Progenitor cell of endocrine pancreas (in vitro differentiated cells): ENCODE measurements at regions not wholly inside any gene's neighbourhood (a gene's known extent, or its start where the extent isn't known, plus 50 kb on each side); places are given as distances from the start of the nearest gene placed in this dataset.
A peak's percentile ranks its signal among the peaks of the same experiment; 100 is the strongest.

Source experiments
- DNase-seq: peaks from one replicate; pipeline ENCODE4 v3.0.0; 2021; ENCODE audit warnings: low spot score; ENCODE audit not compliant: unreplicated experiment
- H3K27ac Mint-ChIP-seq: 2 replicates; pipeline ENCODE4 v1.8.0; 2021; ENCODE audit warnings: mild to moderate bottlenecking, moderate library complexity, mixed read lengths
- H3K27me3 Mint-ChIP-seq: 2 replicates; pipeline ENCODE4 v1.8.0; 2021; ENCODE audit warnings: mixed read lengths
- H3K36me3 Mint-ChIP-seq: 2 replicates; pipeline ENCODE4 v1.8.0; 2022; ENCODE audit warnings: mixed read lengths; ENCODE audit not compliant: insufficient read depth
- H3K4me1 Mint-ChIP-seq: 2 replicates; pipeline ENCODE4 v1.8.0; 2021; ENCODE audit warnings: low read depth, mixed read lengths
- H3K4me3 Mint-ChIP-seq: 2 replicates; pipeline ENCODE4 v1.8.0; 2021; ENCODE audit warnings: low read depth, mild to moderate bottlenecking, moderate library complexity, mixed read lengths
- H3K9me3 Mint-ChIP-seq: 2 replicates; pipeline ENCODE4 v1.8.0; 2021; ENCODE audit warnings: low read depth, mixed read lengths
- TF ChIP-seq, protein P1 (sequence below): fragments of 200-600 bp; sonication (generic); IDR thresholded peaks from one replicate; pipeline ENCODE4 v1.5.0; 2021; ENCODE audit warnings: antibody characterized with exemption, mild to moderate bottlenecking; ENCODE audit not compliant: unreplicated experiment

DNA sequence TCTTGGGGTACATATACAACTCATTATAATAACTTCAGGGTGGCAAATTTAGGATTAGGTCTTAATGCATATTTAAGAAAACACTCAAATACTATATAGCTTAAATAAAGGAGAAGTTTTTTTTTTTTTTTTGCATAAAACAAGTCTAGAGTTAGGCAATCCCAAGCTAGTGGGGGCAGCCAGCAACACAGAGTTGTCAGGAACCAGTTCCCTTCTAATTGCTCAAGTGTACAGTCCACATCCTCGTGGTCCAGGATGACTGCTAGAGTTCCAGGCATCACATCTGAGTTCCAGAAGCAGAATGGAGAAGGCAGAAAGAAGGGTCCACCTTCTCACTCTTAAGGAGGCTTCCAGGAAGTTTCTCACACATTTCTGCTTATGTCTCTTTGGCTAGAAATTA, 261.9 kb upstream of the PLET1 start:
- Mint-ChIP-seq H3K9me3 (no peaks in the 10 kb centered on the region), H3K4me1 (peaks cover 9% of the 10 kb centered on the region), H3K4me3 (no peak overlapping the region), H3K27me3 (peaks cover 8% of the 10 kb centered on the region), H3K36me3 (no peaks in the 10 kb centered on the region), H3K27ac (no peak overlapping the region)
- TF ChIP-seq, protein P1, sequence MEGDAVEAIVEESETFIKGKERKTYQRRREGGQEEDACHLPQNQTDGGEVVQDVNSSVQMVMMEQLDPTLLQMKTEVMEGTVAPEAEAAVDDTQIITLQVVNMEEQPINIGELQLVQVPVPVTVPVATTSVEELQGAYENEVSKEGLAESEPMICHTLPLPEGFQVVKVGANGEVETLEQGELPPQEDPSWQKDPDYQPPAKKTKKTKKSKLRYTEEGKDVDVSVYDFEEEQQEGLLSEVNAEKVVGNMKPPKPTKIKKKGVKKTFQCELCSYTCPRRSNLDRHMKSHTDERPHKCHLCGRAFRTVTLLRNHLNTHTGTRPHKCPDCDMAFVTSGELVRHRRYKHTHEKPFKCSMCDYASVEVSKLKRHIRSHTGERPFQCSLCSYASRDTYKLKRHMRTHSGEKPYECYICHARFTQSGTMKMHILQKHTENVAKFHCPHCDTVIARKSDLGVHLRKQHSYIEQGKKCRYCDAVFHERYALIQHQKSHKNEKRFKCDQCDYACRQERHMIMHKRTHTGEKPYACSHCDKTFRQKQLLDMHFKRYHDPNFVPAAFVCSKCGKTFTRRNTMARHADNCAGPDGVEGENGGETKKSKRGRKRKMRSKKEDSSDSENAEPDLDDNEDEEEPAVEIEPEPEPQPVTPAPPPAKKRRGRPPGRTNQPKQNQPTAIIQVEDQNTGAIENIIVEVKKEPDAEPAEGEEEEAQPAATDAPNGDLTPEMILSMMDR: no peak
- no peak for DNase-seq

DNA sequence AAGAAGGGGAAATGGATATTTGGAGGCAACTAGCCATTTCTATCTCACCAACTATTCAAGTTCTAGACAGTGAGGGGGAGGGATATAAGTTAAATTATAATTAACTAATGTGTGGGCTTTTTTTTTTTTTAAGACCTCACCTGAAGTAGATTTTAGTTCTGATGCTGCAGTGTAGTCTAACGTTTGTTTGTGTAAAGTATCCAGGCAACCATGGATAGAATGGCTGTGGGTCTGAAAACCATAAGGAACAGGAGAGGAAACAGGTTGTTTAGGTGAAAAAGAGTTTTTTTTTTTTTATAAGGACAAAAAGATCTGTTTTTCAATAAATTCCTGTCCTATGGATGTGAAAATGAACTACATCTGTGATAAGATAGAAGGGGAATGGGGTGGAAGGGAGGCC, 262.4 kb upstream of the PLET1 start:
- Mint-ChIP-seq H3K27me3 (peaks cover 8% of the 10 kb centered on the region), H3K4me3 (no peak overlapping the region), H3K9me3 (no peaks in the 10 kb centered on the region), H3K27ac (no peak overlapping the region), H3K4me1 (peaks cover 9% of the 10 kb centered on the region), H3K36me3 (no peaks in the 10 kb centered on the region)
- no peak for DNase-seq
- TF ChIP-seq, protein P1: no peak

DNA sequence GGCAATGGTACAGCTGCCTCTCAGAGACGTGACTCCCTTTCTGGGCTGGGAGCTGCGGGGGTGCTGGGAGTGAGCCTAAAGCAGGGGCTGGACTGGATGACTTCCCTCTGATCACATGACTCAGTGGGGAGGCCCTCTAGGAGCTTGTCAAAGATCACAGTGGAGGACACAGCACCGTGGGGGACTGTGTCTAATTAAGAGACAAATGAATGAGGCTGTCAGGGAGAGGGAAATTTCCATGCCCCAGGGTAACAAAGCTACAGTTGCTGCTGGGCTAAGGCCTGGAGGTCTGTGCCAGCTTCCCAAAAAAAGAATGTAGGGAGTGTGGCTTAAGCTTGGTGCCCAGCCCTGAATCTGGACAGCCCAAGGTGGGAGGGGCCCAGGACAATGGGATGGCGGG, 262.8 kb upstream of the PLET1 start:
- Mint-ChIP-seq H3K27me3 (peaks cover 8% of the 10 kb centered on the region), H3K36me3 (no peaks in the 10 kb centered on the region), H3K9me3 (no peaks in the 10 kb centered on the region), H3K27ac (peak overlapping the region; percentile 88), H3K4me3 (no peak overlapping the region), H3K4me1 (peaks cover 9% of the 10 kb centered on the region)
- TF ChIP-seq, protein P1: no peak
- no peak for DNase-seq

DNA sequence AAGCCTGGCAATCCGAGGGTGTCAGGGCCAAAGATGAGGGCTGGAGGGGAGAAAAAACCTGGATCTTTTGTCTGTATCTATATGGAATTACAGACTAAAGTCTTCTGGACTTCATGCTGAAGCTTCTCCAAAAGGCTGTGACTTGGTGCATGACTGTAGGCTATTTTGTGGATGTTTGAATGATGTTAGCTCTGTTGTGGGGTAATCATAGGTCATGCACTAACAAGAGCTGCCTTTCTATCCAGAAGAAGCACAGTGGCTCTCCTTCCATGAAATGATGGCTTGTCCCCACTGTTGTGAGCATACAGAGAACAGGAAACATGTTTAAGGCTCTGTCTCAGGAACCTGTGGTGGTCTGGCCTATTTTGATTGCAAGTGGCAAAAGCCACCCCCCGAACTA, 263.3 kb upstream of the PLET1 start:
- DNase-seq: no peak
- Mint-ChIP-seq H3K4me3 (no peak overlapping the region), H3K9me3 (no peaks in the 10 kb centered on the region), H3K27ac (no peak overlapping the region), H3K36me3 (no peaks in the 10 kb centered on the region), H3K4me1 (peaks cover 9% of the 10 kb centered on the region), H3K27me3 (peaks cover 8% of the 10 kb centered on the region)
- TF ChIP-seq, protein P1: no peak

DNA sequence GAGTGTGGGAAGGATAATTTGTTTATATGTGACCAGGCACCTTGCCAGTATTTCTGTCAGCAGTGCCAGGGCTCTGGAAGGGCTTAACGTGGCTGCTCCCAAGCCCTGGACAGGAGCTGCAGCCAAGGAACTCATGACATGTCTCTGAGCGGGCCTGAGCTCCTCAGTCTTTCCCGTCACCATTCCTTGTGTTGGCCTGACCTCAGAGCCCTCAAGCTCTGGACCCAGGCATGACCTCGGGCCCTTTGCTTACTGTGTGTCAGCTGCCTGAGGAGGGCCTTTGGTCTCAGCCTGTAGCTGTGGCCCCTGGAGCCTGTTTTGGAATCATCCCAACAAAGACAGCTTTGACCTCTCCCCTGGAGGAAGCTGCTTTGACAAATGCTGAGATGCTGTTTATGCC, 264.1 kb upstream of the PLET1 start:
- Mint-ChIP-seq H3K4me3 (no peak overlapping the region), H3K27ac (no peak overlapping the region), H3K4me1 (peaks cover 9% of the 10 kb centered on the region), H3K27me3 (peaks cover 8% of the 10 kb centered on the region), H3K9me3 (no peaks in the 10 kb centered on the region), H3K36me3 (no peaks in the 10 kb centered on the region)
- TF ChIP-seq, protein P1: no peak
- no peak for DNase-seq

DNA sequence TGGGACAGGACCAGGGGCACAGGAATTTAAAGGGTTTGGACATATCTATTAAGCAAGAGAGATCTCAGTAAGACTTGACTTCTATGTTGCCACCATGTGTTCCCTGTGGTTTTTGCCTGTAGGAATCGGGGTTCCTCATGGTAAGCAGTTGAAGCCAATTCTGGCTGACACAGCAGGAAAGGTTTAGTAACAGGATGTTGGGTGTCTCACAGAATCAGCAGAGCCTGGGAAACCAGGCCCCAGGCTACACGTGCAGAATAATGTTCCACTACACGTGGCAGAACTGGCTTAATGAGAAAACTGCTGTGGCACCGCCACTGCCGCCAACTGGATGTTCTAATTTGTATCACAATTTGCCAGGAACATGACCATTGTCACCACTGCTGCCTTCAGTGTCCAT, 264.6 kb upstream of the PLET1 start:
- no peak overlapping the region for H3K4me3 Mint-ChIP-seq
- H3K36me3 Mint-ChIP-seq: no peaks in the 10 kb centered on the region
- TF ChIP-seq, protein P1: no peak
- peaks cover 8% of the 10 kb centered on the region for H3K27me3 Mint-ChIP-seq
- no peak overlapping the region for H3K27ac Mint-ChIP-seq
- peaks cover 9% of the 10 kb centered on the region for H3K4me1 Mint-ChIP-seq
- no peaks in the 10 kb centered on the region for H3K9me3 Mint-ChIP-seq
- no peak for DNase-seq
